ENCODE measurements at regions not wholly inside any gene's neighbourhood (a gene's known extent, or its start where the extent isn't known, plus 50 kb on each side); places are given as distances from the start of the nearest gene placed in this dataset.

- H3K4me1 ChIP-seq (ENCODE audit: insufficient read depth): no peaks in the 10 kb centered on the region
- intact Hi-C loops (cut with DNase I): no loop called here
- H3K27ac ChIP-seq: no peak overlapping the region
- no peak for DNase-seq
- 71 to 84% (median 83%) methylated on average over 7 of the region's 7 CpGs for WGBS, 3 donors
- no peaks in the 10 kb centered on the region for H3K27me3 ChIP-seq
- H3K4me3 ChIP-seq: no peak overlapping the region
- no peaks in the 10 kb centered on the region for H3K36me3 ChIP-seq
- TF ChIP-seq EP300 (IDR thresholded peaks at IDR 0.05) (no peak), CTCF (IDR thresholded peaks at IDR 0.05) (no peak), POLR2A (IDR thresholded peaks at IDR 0.05) (no peak)
- no peaks in the 10 kb centered on the region for H3K9me3 ChIP-seq
Observed at GRCh38 chr7:115812794-115813193, 217.8 kb downstream of the TFEC start.

GRCh38 chr7:115805458-115805857 lies 225.1 kb downstream of the TFEC start:
- no peak overlapping the region for H3K27ac ChIP-seq
- DNase-seq: no peak
- TF ChIP-seq EP300 (IDR thresholded peaks at IDR 0.05): no peak
- TF ChIP-seq POLR2A (IDR thresholded peaks at IDR 0.05): no peak
- TF ChIP-seq CTCF (IDR thresholded peaks at IDR 0.05): no peak
- H3K36me3 ChIP-seq: no peaks in the 10 kb centered on the region
- no peaks in the 10 kb centered on the region for H3K27me3 ChIP-seq
- H3K4me1 ChIP-seq (ENCODE audit: insufficient read depth): no peaks in the 10 kb centered on the region
- H3K4me3 ChIP-seq: no peak overlapping the region
- intact Hi-C loops (cut with DNase I): no loop called here
- WGBS, 3 donors: 48 to 64% (median 48%) methylated on average over 8 of the region's 8 CpGs
- H3K9me3 ChIP-seq: no peaks in the 10 kb centered on the region

- Histone ChIP-seq H3K27ac (no peak overlapping the region), H3K27me3 (no peaks in the 10 kb centered on the region), H3K36me3 (no peaks in the 10 kb centered on the region), H3K9me3 (no peaks in the 10 kb centered on the region), H3K4me1 (ENCODE audit: insufficient read depth) (no peaks in the 10 kb centered on the region), H3K4me3 (no peak overlapping the region)
- DNase-seq: no peak
- TF ChIP-seq EP300 (IDR thresholded peaks at IDR 0.05): no peak
- no peak for TF ChIP-seq POLR2A (IDR thresholded peaks at IDR 0.05)
- intact Hi-C loops (cut with DNase I): no loop called here
Observed at GRCh38 chr7:115802415-115802814, 228.1 kb downstream of the TFEC start.

GRCh38 chr7:115799430-115799829 lies 231.1 kb downstream of the TFEC start:
- Histone ChIP-seq H3K4me1 (ENCODE audit: insufficient read depth) (no peaks in the 10 kb centered on the region), H3K27ac (no peak overlapping the region), H3K4me3 (no peak overlapping the region), H3K36me3 (no peaks in the 10 kb centered on the region), H3K9me3 (no peaks in the 10 kb centered on the region), H3K27me3 (no peaks in the 10 kb centered on the region)
- intact Hi-C loops (cut with DNase I): no loop called here
- no peak for TF ChIP-seq CTCF (IDR thresholded peaks at IDR 0.05)
- TF ChIP-seq EP300 (IDR thresholded peaks at IDR 0.05): no peak
- no peak for TF ChIP-seq POLR2A (IDR thresholded peaks at IDR 0.05)
- WGBS, 3 donors: 81 to 88% (median 83%) methylated on average over 2 of the region's 2 CpGs
- DNase-seq: no peak

GRCh38 chr7:115793958-115794702 lies 236.4 kb downstream of the TFEC start:
- no peaks in the 10 kb centered on the region for H3K4me1 ChIP-seq (ENCODE audit: insufficient read depth)
- H3K4me3 ChIP-seq: no peak overlapping the region
- TF ChIP-seq CTCF (IDR thresholded peaks at IDR 0.05) (no peak), EP300 (IDR thresholded peaks at IDR 0.05) (no peak), POLR2A (IDR thresholded peaks at IDR 0.05) (no peak)
- DNase-seq: no peak
- WGBS, 3 donors: 94 to 98% (median 94%) methylated on average over 7 of the region's 7 CpGs
- no peak overlapping the region for H3K27ac ChIP-seq
- no peaks in the 10 kb centered on the region for H3K9me3 ChIP-seq
- no peaks in the 10 kb centered on the region for H3K36me3 ChIP-seq
- intact Hi-C loops (cut with DNase I): loop anchor here in 1 of 4 donors (5.0 kb wide), 1 partner anchor 1132 kb away; no protein-coding TSS in a partner anchor
- no peaks in the 10 kb centered on the region for H3K27me3 ChIP-seq

All from ovary (tissue), 7 donors.